ENCODE measurements at regions not wholly inside any gene's neighbourhood (a gene's known extent, or its start where the extent isn't known, plus 50 kb on each side); places are given as distances from the start of the nearest gene placed in this dataset.
"Not testable (repeated sequence)": the region's sequence is repeated elsewhere in the genome, so short reads cannot be mapped to it uniquely, and the experiment has no call there.

GRCh38 chr1:222470252-222470805 lies 77.6 kb downstream of the HHIPL2 start:
- not testable (repeated sequence) for H3K27ac ChIP-seq; H3K4me3 ChIP-seq; DNase-seq (ENCODE audit: low spot score)

GRCh38 chr1:222466150-222466865 lies 81.6 kb downstream of the HHIPL2 start:
- TF ChIP-seq, protein P1, sequence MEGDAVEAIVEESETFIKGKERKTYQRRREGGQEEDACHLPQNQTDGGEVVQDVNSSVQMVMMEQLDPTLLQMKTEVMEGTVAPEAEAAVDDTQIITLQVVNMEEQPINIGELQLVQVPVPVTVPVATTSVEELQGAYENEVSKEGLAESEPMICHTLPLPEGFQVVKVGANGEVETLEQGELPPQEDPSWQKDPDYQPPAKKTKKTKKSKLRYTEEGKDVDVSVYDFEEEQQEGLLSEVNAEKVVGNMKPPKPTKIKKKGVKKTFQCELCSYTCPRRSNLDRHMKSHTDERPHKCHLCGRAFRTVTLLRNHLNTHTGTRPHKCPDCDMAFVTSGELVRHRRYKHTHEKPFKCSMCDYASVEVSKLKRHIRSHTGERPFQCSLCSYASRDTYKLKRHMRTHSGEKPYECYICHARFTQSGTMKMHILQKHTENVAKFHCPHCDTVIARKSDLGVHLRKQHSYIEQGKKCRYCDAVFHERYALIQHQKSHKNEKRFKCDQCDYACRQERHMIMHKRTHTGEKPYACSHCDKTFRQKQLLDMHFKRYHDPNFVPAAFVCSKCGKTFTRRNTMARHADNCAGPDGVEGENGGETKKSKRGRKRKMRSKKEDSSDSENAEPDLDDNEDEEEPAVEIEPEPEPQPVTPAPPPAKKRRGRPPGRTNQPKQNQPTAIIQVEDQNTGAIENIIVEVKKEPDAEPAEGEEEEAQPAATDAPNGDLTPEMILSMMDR (IDR thresholded peaks at IDR 0.05), result no peak
- peak overlapping the region; percentile 68 for H3K4me3 ChIP-seq
- no peak for DNase-seq (ENCODE audit: low spot score)
- H3K27ac ChIP-seq, result peak overlapping the region; percentile 66 to 86

DNA sequence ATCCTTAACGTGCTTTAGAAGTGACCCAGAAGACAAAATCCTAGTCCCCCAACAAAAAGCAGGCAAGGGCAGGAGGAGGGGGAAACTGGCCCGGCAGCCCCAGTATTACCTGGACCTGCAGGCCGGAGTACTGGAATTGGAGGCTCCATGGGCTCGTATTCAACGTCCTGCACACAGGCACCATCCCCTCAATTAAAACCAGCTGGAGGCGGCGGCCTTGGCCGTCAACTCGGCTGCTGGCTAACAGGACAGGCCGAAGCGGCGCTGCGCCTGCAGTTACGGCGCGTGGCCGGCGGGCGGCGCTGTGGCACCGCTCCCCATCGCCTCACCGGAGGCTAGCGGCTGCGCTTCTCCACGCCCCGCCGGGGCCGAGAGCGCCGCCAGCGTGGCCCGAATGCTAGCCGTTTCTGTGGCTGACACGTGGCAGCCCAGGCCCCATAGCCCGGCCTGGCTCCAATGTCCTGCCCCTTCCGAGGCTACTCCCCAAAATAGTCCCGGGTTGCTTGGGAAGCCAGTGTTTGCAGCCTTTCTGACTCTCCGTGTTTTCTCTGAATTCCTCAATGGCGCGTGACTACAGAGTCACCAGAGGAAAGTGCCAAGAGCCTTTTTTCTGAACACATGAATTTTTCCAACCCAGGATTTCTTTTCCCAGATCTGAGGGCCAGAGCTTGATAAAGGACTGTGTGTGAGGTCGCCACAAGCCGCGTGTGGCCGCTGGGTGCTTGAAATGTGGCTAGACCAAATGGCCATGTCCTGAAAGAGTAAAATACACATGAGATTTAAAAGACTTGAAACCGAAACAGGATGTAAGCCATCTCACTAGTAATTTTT lies 82.5 kb downstream of the HHIPL2 start:
- TF ChIP-seq, protein P1 (IDR thresholded peaks at IDR 0.05), result peak; percentile 100
- H3K27ac ChIP-seq, result peak overlapping the region; percentile 66 to 86
- peak; percentile 97 for DNase-seq (ENCODE audit: low spot score)

DNA sequence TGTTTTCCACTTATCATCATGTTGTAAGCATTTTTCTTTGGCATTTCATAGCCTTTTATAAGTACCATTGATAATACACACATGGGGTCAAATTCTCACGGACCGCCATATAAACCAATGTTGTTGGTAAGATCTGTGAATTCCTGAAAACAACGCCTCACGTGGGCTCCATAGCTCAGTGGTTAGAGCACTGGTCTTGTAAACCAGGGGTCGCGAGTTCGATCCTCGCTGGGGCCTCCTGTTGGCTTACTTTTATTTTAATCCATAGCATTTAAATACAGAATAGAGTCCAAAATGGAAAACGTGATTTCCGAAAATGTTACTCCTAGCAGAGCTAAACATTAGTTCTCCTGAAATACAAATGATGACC lies 83.1 kb downstream of the HHIPL2 start:
- TF ChIP-seq, protein P1 (IDR thresholded peaks at IDR 0.05), result no peak
- Histone ChIP-seq H3K4me3 (peak overlapping the region; percentile 68), H3K27ac (peak overlapping the region; percentile 66 to 86)
- DNase-seq (ENCODE audit: low spot score), result no peak

More for the DNA sequence above, 82.5 kb downstream of the HHIPL2 start:
- peak overlapping the region; percentile 68 for H3K4me3 ChIP-seq

DNA sequence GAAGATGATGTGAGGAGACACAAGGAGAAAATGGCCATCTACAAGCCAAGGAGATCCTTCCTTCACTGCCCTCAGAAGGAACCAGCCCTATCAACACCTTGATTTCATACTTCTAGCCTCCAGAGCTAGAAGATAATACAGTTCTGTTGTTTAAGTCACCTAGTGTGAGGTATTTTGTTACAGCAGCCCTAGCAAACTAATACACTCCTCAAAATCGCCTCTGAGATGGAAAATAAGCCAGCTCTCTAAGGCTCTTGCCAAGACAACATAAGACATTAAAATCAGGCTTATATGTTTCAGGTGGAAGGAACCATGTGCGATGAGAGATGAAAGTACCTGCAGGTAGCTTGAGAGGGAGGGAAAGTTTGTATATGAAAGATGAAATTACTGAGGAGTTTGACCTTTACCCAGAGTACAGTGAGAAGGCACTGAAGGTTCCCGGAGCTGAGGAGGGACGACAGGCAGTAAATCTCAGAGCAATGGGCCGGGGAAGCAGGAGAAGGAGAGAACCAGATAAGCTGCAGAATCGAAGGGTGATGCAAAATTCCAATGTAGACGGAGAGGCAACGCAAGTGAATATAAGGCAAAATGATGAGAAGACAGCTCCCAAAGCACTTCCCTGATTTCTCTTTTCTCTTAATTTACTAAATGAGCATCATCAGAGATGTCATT lies 84.7 kb downstream of the HHIPL2 start:
- TF ChIP-seq, protein P1 (IDR thresholded peaks at IDR 0.05), result no peak
- DNase-seq (ENCODE audit: low spot score), result no peak
- H3K27ac ChIP-seq, result no peak overlapping the region
- H3K4me3 ChIP-seq, result no peak overlapping the region

GRCh38 chr1:222462601-222463000 lies 85.3 kb downstream of the HHIPL2 start:
- no peak for DNase-seq (ENCODE audit: low spot score)
- H3K4me3 ChIP-seq, result no peak overlapping the region
- H3K27ac ChIP-seq, result no peak overlapping the region
- TF ChIP-seq, protein P1 (IDR thresholded peaks at IDR 0.05), result no peak

DNA sequence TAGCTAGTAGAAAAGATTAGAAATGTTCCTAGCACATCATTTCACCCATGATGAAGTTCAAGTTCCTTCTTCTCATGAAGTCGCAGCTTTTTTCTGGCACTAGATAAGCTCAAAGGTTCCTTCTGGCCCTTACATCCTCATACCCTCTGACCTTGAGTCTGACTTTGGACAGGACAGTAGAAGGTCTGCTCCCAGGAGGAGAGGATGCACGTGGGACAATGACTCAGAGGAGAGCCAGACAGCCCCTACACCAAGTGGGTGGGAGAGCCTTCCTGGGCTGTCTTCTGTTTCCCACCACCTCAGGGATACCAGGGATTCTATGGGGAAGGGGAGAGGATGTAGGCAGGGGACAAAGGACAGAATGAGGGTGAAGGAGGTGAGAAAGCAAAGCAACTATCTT lies 86.0 kb downstream of the HHIPL2 start:
- DNase-seq (ENCODE audit: low spot score), result no peak
- no peak overlapping the region for H3K27ac ChIP-seq
- TF ChIP-seq, protein P1 (IDR thresholded peaks at IDR 0.05), result no peak
- no peak overlapping the region for H3K4me3 ChIP-seq

Measured in coronary artery (tissue), 2 donors.